SKM-1 treated with dmso at 0.1 percent for 144 hours (cell line): ENCODE measurements at regions not wholly inside any gene's neighbourhood (a gene's known extent, or its start where the extent isn't known, plus 50 kb on each side); places are given as distances from the start of the nearest gene placed in this dataset.

Experiments used
- DNase-seq: peaks from one replicate; lab custom pipeline; 2025; ENCODE audit not compliant: unreplicated experiment; lab: John Stamatoyannopoulos, UW

DNA sequence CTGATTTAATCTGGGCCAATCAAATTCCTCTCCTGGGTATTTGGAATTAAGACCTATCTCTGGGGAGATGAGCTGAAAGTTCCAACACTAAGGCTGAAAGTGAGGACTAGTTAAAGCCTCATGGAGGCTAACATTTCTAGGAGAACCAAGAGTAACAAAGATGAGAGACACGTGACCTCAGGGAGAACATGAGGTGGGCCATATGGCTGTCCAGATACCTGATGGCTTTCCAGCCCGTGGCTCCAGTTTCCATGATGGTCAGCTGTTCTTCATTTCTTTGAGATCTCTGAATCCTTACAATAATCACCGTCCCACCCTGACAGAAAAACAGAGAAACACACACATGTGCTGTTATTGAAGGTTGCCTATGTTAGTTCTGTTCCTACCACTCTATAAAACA, 66.1 kb downstream of the LEPR start:
- DNase-seq: no peak

DNA sequence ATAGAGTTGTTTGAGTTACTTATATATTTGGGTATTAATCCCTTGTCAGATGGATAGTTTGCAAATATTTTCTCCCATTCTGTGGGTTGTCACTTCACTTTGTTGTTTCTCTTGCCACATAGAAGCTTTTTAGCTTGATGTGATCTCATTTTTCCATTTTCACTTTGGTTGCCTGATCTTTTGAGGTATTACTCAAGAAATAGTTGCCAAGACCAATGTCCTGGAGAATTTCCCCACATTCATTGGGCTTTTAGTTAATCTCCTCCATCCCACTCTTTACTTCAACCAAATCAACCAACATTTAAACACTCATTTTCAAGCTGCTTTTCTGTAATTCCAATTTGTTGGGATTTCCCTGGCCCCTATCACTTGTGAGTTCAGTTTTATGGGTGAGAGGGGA, 69.0 kb downstream of the LEPR start:
- no peak for DNase-seq

DNA sequence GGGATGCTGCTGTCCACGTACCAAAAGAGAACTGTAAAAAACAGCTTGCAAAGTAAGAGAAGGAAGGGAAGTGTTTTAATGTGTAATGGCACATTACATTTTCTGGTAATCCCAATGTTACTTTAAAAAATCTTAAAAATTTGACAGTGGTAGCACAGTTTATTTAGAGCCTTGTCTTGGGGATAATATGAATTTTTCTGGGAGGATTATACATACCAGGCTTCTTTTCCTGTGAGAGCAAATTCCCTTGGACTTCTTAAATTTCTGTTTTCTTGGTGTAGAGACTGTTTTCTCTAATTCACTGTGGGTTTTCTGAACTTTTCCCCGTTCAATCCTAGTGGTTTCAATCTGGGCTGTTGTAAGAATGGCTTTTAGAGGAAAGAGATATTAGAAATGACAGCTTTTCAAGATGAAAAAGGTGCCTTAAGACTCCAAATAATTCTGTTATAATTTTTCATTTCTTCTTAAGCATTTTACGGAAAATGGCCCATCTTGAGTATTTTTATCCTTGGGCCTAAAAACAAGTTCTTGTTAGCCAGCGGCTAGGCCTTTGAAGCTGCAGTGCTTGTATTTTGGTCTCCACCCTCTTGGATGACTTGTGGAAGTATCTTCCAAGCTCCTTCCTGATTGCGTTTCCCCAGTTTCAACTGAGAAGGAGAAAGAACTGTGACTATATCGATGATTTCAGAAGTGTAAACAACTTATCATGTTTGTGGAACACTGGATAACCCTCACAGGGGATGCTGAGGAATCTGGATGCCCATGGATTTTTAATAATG, 70.0 kb downstream of the LEPR start:
- DNase-seq: no peak

DNA sequence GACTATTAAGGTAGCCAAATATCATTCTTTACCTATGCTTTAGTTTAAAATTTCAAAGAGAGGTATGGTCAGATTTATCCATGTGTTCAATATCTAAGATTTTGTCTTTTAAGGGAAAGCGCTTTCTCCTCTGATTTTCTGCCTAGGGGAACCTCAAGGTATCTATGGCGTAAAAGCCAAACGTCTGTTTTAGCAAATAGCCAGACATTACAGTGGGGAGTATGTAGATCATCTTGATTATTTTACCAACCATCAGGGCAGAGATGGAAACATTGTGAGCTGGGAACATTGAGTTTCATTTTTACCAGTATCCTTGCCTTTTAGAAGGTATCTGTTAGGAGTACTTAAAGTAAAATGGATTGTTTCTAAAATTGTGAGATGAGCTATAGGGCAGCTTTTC, 71.0 kb downstream of the LEPR start:
- no peak for DNase-seq

DNA sequence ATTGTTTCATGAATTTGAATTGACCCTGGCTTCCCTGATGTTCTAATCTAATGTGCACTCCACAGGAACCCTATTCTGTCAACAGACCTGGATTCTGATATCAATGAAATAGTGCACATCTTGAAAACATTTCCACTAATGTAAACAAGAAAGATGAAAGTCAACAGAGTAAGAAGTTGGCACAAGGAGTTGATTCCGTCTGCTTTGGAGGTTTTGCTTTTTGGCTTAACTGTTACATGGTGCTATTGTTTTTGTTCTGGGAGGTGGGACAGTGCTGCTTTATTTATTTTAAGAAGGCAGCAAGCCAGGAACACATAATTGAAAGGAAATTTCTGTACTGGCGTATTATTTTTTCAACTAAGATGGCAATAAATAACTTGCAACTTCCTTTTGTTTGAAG, 73.3 kb downstream of the LEPR start:
- DNase-seq: no peak

DNA sequence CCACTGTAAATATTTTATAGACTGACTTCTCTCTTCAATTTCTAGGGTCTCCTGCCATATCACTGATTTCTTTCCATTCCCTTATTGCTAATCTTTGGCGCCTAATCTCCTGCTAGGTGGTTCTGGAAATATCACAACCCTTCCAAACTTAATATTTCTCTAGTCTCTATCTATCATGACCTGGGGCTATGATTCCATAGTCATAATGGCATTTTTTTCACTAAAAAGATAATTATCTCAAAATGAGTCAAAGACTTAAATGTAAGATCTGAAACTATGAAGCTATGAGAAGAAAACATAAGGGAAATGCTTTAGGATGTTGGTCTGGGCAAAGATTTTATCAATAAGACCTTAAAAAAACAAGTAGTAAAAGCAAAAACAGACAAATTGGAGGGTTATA, 74.2 kb downstream of the LEPR start:
- DNase-seq: no peak

DNA sequence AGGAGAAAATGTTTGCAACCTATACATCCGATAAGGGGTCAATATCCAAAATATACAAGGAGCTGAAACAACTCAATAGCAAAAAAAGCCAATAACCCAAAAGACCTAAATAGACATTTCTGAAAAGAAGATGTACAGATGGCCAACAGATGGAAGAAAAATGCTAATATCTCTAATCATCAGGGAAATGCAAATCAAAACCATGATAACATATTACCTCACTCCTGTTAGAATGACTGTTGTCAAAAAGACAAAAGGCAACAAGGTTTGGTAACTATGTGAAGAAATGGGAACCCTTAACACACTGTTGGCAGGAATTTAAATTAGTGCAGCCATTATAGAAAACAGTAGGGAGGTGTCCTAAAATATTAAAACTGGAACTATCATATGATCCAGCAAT, 74.7 kb downstream of the LEPR start:
- DNase-seq: no peak

DNA sequence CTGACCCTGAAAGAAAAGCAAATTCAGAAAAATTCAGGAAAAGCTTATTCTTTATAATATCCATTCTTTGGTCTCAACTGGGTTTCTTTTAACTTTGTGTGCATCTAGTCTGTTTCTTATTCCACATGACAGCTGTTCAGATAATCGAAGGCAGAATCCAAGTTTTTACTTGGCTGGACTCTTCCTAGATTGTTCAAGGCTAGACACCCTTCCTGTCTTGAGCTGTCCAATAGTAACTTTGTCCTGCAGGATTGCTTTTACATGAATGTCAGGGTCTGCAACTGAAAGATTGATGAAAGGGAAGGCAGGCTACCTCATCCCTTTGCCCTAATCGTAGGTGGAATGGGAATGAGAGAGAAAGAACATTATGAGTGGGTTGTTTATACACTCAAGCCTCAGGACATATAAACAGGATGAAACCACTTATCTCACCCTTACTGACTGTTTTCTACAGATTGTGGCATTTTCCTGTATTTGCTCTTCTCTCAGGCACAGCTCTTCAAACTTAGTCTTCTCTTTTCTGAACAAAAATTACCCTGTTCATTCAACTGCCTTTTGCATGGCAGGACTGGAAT, 76.9 kb downstream of the LEPR start:
- DNase-seq: no peak

DNA sequence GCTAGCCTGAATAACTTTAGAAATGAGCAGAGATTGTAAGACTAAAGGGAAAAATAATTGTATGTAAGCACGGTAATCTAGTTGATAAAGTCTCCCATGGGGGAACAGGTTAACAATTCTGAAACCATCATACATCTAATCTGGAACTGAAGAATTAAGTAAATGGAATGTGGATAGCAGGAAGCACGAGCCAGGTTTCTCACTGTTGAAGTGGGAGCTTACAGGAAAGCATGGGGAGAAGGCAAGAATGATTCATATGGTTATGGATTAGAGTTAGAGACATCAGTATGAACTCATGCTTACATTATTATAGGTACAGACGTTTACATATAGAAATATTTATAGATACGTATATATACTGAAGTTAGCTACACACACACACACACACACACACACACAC, 83.0 kb downstream of the LEPR start:
- DNase-seq: no peak

DNA sequence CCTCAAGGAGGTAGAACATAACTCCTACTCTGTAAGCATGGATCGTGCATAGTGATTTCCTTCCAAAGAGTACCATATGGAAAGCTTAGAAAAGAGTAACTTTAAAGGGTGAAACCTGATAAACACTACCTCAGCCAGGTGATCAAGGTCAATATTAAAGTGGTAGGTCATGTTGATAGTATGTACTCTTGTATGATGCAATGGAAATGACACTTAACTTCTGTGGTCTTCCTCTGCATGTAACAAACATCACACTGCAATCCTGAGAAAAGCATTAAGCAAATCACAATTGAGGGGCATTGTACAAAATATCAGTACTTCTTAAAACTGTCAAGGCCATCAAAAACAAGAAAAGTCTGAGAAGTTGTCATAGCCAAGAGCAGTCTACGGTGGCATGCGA, 83.8 kb downstream of the LEPR start:
- DNase-seq: no peak

DNA sequence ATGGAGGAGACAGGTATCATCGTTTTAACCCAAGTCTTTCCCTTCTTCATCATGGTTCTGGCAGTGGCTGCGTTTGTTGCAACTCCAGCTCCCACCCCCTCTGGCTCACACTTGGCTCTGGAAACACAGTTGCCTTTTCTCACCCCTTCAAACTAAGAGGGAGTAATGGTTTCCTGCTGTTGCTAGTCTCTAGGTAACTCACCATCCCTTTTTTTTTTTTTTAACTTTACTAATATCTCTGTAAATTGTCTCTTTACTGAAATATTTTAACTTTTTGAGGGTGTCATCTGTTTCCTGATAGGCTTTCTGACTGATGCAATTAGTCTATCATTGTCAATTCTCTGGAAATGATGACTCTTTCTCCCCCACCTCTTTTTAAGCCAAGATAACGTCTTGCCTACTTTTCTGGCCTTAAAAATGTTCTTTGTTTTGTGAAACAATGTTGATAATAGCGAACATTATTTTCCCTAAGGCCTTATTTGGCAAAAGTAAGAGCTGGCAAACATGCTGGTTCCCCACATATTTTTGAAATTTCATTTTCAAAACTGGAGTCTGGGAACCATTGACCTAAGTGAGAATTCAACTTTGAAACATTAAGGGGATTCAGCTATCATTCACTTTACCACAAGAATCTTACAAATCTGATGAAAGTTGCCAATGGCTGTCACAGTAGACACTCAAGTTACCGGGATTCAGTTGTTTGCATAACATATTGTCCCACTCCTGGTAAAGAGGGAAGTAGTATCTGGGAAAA, 85.3 kb downstream of the LEPR start:
- DNase-seq: no peak

DNA sequence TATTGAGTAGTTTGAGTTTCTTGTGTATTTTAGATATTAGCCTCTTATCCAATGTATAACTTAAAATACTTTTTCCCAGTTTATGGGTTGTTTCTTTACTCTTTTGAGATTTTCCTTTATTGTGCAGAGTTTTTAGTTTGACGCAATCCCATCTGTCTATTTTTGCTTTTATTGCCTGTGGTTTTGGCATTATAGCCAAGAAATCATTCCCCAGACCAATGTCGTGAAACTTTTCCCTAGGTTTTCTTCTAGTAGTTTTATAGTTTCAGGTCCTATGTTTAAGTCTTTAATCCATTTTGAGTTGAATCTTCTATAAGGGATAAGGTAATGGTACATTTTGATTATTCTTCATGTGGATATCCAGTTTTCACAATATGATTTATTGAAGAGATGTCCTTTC, 87.6 kb downstream of the LEPR start:
- no peak for DNase-seq

DNA sequence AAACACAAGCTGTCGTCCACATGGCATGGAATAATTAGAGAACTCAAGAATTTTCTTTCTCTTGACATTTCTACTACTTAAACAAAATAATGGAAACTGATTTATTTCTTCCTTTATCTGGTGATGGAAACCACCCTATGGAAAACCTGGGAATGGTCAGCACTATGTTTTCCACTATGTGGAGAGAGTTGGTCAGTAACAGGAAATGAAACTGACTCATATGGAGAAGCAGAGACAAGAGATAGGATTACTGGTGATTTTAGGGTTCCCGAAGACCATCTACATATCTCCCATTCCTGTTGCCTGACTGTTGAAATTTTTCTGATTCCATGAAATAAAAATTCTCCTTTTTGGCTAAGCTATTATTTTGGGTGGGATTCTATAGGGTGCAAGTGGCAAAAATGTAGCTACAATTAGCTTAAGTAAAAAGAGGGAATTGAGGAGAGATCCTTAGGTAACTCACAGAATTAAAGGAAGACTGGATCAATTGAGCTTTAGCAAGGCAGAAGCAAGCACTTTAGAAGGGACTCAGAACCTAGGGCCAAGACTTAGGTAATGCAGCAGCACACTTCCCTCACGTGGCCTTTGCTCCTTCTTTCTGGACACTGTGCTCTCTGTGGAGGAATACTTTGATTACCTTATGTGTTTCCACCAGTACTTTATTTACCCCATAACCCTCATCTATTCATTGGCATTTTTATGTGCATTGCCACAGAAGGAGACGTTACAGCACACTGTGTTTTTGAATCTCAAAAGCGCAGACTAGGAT, 89.6 kb downstream of the LEPR start:
- DNase-seq: no peak

DNA sequence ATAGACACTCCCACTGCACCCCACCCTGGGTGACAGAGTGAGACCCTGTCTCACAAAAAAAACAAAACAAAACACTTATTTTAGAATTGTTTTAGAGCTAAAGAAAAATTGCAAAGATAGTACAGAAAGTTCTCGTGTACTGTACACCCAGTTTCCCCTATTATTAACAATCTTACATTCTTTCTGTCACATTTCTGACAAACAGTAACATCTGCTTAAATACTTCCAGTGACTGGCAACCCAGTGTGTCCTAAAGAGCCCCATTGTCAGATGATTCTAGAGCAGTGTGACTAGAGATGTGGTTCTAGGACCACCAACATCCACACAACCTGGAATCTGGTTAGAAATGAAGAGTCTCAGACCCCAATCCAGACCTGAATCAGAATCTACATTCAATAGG, 90.5 kb downstream of the LEPR start:
- no peak for DNase-seq

DNA sequence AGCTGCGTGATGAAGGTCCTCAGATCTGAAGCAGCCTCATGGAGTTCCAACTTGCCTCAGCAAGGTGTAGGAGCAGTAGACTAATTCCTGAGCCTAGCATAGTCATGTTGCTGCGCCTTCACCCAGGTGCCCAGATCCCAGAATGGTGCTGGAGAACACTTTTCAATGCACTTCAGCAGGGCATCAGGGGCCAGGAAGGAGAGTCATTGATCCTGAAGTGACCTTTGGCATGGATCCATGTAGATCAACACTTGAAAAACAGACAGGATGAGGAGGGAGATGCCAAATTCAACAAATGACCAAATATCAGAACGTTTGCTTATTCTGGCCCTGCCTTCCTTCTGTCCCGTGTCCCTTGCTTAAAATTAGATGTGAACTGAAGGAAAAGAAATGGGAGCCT, 91.9 kb downstream of the LEPR start:
- no peak for DNase-seq

DNA sequence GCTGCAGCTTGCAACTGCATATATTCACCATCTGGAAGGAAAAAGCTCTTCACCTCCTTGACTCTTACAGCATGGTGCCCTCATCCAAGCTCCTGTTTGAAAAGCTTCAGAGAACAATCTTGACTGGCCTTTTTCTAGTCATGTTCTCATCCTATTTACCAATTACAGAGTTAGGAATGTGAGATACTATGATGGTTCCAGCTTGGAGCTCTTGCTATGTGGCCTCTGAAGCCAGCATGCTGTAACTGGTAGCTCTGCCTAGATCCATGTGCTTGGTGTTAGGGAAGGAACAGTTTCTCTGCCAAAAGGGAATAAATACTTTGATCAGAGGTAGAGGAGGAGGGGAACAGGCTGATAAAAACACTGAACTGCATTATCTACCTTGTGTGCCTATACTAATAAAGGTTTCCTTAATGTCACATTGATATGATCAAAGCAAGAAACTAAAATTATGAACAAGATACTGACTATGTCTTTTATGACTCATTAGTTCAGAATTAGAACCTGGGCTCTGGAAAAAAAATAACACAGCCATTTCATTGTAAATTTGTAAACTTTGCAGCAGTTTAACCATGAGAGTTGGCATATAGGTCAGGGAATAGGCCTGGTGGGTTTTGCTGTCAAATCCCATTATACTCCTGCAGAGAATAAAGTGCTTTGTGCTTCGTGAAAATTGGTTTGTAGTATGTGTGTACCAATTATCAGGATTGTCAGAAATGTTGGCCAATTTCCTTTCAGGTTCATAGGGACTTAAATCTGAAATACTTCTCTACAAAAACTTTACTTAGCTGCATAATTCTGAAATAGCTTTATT, 92.7 kb downstream of the LEPR start:
- DNase-seq: no peak

DNA sequence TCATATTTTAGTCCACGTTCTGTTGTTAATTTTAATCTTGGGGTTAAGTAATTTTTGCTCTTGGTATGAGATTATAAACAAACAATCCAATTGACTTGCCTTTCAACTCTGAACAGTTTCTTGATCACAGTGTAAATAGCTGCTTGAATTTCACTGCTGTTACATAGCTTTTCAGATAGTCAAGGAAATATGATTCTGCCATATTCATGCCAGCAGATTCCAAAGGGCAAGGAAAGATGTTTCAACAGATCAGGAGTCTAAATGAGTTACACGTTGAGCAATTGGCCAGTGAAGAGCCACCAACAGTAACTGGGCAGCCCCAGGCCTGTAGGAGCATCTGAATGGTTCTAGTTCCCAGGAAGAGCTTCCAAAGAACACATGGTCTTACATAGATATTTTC, 93.6 kb downstream of the LEPR start:
- DNase-seq: no peak

DNA sequence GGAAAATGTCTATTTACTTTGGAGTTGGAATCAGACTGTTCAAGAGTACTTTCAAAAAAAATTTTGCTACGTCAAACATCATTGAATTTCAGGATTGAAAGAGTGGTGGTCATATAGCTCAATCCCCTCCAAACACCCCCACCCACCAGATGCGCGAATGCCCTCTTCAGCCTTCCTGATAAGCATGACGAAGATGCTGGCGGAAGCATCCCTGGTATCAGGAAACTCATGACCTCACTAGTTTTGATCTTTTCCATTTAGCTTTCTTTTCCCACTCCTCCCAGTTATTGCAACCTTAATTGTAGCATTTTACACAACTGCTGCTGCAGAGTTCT, 104.4 kb downstream of the LEPR start:
- no peak for DNase-seq

DNA sequence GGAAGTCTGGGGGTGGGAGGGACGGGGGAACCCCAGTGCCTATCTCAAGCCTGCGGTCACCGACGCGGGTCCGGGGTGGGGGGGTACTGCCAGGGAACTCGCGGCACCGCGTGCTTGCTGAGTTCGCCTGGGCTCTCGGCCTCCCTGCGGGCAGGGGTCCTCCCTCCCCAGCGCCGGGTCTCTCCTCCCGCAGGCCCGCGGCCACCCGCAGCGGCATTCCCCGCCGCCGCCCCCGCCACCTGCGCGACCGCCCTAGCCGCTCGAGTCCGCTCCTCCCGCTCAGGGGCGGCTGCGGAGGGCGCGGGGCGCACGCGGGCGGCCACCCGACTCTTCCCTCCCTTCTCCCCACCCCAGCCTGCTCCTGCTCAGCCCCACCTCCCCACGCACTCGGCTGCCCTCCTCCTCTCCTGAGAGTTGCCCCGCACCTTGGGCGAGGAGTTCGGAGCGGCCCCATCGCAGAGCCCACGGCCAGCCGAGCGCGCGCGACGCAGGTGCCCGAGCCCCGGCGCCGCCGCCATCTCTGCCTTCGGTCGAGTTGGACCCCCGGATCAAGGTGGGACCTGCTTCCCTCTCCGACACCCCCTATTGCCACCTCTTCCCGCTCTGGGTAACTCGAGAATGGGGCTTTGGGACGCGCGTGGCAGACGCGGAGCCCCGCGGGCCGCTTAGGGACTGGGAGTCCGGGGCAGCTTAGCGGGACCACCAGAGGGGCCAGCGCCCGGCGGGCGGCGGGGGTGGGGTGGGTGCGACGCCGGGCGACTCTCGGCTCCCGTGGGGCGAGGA, 105.0 kb downstream of the LEPR start:
- no peak for DNase-seq

DNA sequence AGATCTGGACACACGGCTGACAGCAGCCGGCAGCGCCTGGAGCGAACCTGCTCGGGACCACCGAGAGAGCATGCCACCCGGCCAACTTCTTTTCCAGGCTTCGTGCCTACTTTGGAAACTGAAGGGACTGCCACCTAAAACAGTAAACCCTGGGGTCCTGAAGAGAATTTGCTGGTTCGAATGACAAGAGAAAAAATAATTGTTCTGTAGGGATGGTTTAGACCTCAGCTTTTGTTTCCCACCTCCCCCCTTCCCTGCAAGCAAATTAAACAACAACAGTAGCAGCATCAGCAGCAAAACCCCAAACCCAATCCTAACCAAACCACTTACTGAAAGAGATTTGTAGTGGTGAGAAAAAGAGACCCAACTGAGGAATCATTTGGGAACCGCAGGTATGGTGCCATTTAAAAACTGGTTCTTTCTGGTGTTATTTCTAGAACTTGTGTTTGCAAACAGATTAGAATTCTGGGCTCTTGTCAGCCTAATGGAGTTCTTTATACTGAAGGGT, 105.6 kb downstream of the LEPR start:
- DNase-seq: no peak
